ENCODE measurements at regions not wholly inside any gene's neighbourhood (a gene's known extent, or its start where the extent isn't known, plus 50 kb on each side); places are given as distances from the start of the nearest gene placed in this dataset.

GRCh38 chr15:38745626-38746025, 181.0 kb upstream of the RASGRP1 start:
- TF ChIP-seq CTCF (IDR thresholded peaks at IDR 0.05) = no peak
- no peak for TF ChIP-seq POLR2A (IDR thresholded peaks at IDR 0.05)
